Fibroblast of skin of right biceps (primary cell): ENCODE measurements at regions not wholly inside any gene's neighbourhood (a gene's known extent, or its start where the extent isn't known, plus 50 kb on each side); places are given as distances from the start of the nearest gene placed in this dataset.
"Not testable (repeated sequence)": the region's sequence is repeated elsewhere in the genome, so short reads cannot be mapped to it uniquely, and the experiment has no call there.

Source experiments
- DNase-seq: peaks from one replicate; pipeline ENCODE4 v3.0.0-alpha.2; 2013

- DNase-seq, result not testable (repeated sequence)
Observed at GRCh38 chrX:31014474-31014873, 57.4 kb downstream of the FTHL17 start.

- DNase-seq, result no peak
Observed at GRCh38 chrX:31012509-31013025, 59.3 kb downstream of the FTHL17 start.

- DNase-seq, result no peak
Observed at GRCh38 chrX:31007321-31007720, 64.5 kb downstream of the FTHL17 start.

GRCh38 chrX:31006027-31006426 lies 65.8 kb downstream of the FTHL17 start:
- no peak for DNase-seq

GRCh38 chrX:30997411-30997810 lies 74.4 kb downstream of the FTHL17 start:
- DNase-seq, result no peak

- DNase-seq, result no peak
Observed at GRCh38 chrX:30995705-30996104, 76.1 kb downstream of the FTHL17 start.

- no peak for DNase-seq
Observed at GRCh38 chrX:30995060-30995700, 76.7 kb downstream of the FTHL17 start.

GRCh38 chrX:30994018-30994417 lies 77.8 kb downstream of the FTHL17 start:
- DNase-seq, result not testable (repeated sequence)

- DNase-seq, result no peak
Observed at GRCh38 chrX:30992381-30992904, 79.4 kb downstream of the FTHL17 start.

GRCh38 chrX:30990361-30990760 lies 81.5 kb downstream of the FTHL17 start:
- DNase-seq, result no peak

GRCh38 chrX:30982467-30982866 lies 89.4 kb downstream of the FTHL17 start:
- DNase-seq, result no peak

GRCh38 chrX:30981968-30982367 lies 89.9 kb downstream of the FTHL17 start:
- no peak for DNase-seq

- DNase-seq, result no peak
Observed at GRCh38 chrX:30979271-30979670, 90.2 kb upstream of the TAB3 start.

GRCh38 chrX:30975467-30975866 lies 86.4 kb upstream of the TAB3 start:
- no peak for DNase-seq

GRCh38 chrX:30973784-30974427 lies 84.9 kb upstream of the TAB3 start:
- no peak for DNase-seq

GRCh38 chrX:30971774-30972603 lies 82.9 kb upstream of the TAB3 start:
- DNase-seq, result peak; percentile 53

- no peak for DNase-seq
Observed at GRCh38 chrX:30967516-30967915, 78.5 kb upstream of the TAB3 start.

GRCh38 chrX:30965767-30966166 lies 76.7 kb upstream of the TAB3 start:
- no peak for DNase-seq

GRCh38 chrX:30961387-30962174 lies 72.5 kb upstream of the TAB3 start:
- DNase-seq, result no peak

GRCh38 chrX:30957753-30958152 lies 68.7 kb upstream of the TAB3 start:
- peak; percentile 61 for DNase-seq

GRCh38 chrX:30955687-30956086 lies 66.6 kb upstream of the TAB3 start:
- DNase-seq, result no peak

GRCh38 chrX:30951003-30951402 lies 61.9 kb upstream of the TAB3 start:
- DNase-seq, result no peak

- no peak for DNase-seq
Observed at GRCh38 chrX:30950391-30950790, 61.3 kb upstream of the TAB3 start.
